CD4-positive, CD25-positive, alpha-beta regulatory T cell (primary cell): ENCODE measurements at regions not wholly inside any gene's neighbourhood (a gene's known extent, or its start where the extent isn't known, plus 50 kb on each side); places are given as distances from the start of the nearest gene placed in this dataset.
"Not testable (repeated sequence)": the region's sequence is repeated elsewhere in the genome, so short reads cannot be mapped to it uniquely, and the experiment has no call there.

ENCODE experiments used
- ATAC-seq, 2 donors: fragments of 150-1000 bp; cut with Tn5 transposase; one replicate each; pipeline ENCODE4 v1.10.0; 2021; ENCODE audit warnings: low read depth in 2 of 2, moderate number of reproducible peaks in 2 of 2, moderate library complexity in 1 of 2
- DNase-seq, 3 donors: peaks; one replicate each; pipeline versions ENCODE4 v3.0.0 to v3.0.0-alpha.2; 2012 to 2022; ENCODE audit warnings: mixed read lengths in 1 of 3
- H3K27ac ChIP-seq: one replicate; pipeline ENCODE4 v1.7.0; 2013; ENCODE audit warnings: mild to moderate bottlenecking, low read length; ENCODE audit not compliant: insufficient read depth, poor library complexity, severe bottlenecking
- H3K27me3 ChIP-seq: one replicate; pipeline ENCODE4 v1.7.0; 2013; ENCODE audit warnings: low read length; ENCODE audit not compliant: control insufficient read depth, insufficient read depth
- H3K36me3 ChIP-seq: one replicate; pipeline ENCODE4 v1.7.0; 2013; ENCODE audit warnings: mild to moderate bottlenecking, low read length, moderate library complexity; ENCODE audit not compliant: control insufficient read depth, insufficient read depth
- H3K4me1 ChIP-seq: 2 replicates; pipeline ENCODE4 v1.7.0; 2013; ENCODE audit warnings: mild to moderate bottlenecking, low read length; ENCODE audit not compliant: insufficient read depth, control insufficient read depth, poor library complexity, severe bottlenecking
- H3K4me3 ChIP-seq: one replicate; pipeline ENCODE4 v1.7.0; 2013; ENCODE audit warnings: low read depth, mild to moderate bottlenecking, low read length, moderate library complexity
- H3K9me3 ChIP-seq, 2 experiments: 1 replicate in 1 of 2; 2 replicates in 1 of 2; pipeline ENCODE4 v1.7.0; 2013; ENCODE audit warnings: low read length in 2 of 2, mild to moderate bottlenecking in 1 of 2, moderate library complexity in 1 of 2; ENCODE audit not compliant: control insufficient read depth in 2 of 2
- H3K27ac Mint-ChIP-seq, 3 donors: one replicate each; pipeline ENCODE4 v1.8.0; 2020 to 2022; ENCODE audit warnings: mild to moderate bottlenecking in 3 of 3, mixed read lengths in 3 of 3, moderate library complexity in 2 of 3
- H3K27me3 Mint-ChIP-seq: one replicate; pipeline ENCODE4 v1.8.0; 2022; ENCODE audit warnings: mild to moderate bottlenecking, mixed read lengths
- H3K36me3 Mint-ChIP-seq: one replicate; pipeline ENCODE4 v1.8.0; 2020; ENCODE audit warnings: mixed read lengths
- H3K4me1 Mint-ChIP-seq, 4 donors: one replicate each; pipeline ENCODE4 v1.8.0; 2020 to 2022; ENCODE audit warnings: mixed read lengths in 4 of 4, mild to moderate bottlenecking in 1 of 4
- H3K4me3 Mint-ChIP-seq, 4 donors: one replicate each; pipeline ENCODE4 v1.8.0; 2020 to 2022; ENCODE audit warnings: mild to moderate bottlenecking in 4 of 4, mixed read lengths in 4 of 4, moderate library complexity in 3 of 4
- H3K9me3 Mint-ChIP-seq, 7 donors: one replicate each; pipeline ENCODE4 v1.8.0; 2020 to 2022; ENCODE audit warnings: mixed read lengths in 7 of 7, mild to moderate bottlenecking in 3 of 7, moderate library complexity in 2 of 7

GRCh38 chr10:117823980-117824379 is 222.8 kb downstream of the RAB11FIP2 start:
- DNase-seq (no peak), ATAC-seq (no peak)
- no peaks in the 10 kb centered on the region for H3K36me3 Mint-ChIP-seq
- no peak overlapping the region for H3K4me3 ChIP-seq
- no peak overlapping the region for H3K27ac ChIP-seq
- no peaks in the 10 kb centered on the region for H3K27me3 ChIP-seq
- peaks cover 0 to 2% (median 0%) of the 10 kb centered on the region in 7 donors for H3K9me3 Mint-ChIP-seq
- H3K4me1 ChIP-seq, result no peaks in the 10 kb centered on the region
- H3K4me1 Mint-ChIP-seq, result peaks cover 0 to 7% (median 1%) of the 10 kb centered on the region in 4 donors
- H3K27me3 Mint-ChIP-seq, result no peaks in the 10 kb centered on the region
- no peak overlapping the region for H3K27ac Mint-ChIP-seq
- H3K36me3 ChIP-seq, result no peaks in the 10 kb centered on the region
- H3K9me3 ChIP-seq, result no peaks in the 10 kb centered on the region
- H3K4me3 Mint-ChIP-seq, result no peak overlapping the region

- no peaks in the 10 kb centered on the region for H3K27me3 ChIP-seq
- Mint-ChIP-seq H3K4me3 (peak overlapping the region in 3 of 4 donors; percentile 17 to 79 (median 77)), H3K4me1 (peaks cover 0 to 29% (median 12%) of the 10 kb centered on the region in 4 donors), H3K27ac (peak overlapping the region in 2 of 3 donors; percentile 64 to 76), H3K36me3 (no peaks in the 10 kb centered on the region), H3K9me3 (peaks cover 0 to 3% (median 0%) of the 10 kb centered on the region in 7 donors), H3K27me3 (no peaks in the 10 kb centered on the region)
- H3K27ac ChIP-seq, result no peak overlapping the region
- DNase-seq (no peak), ATAC-seq (no peak)
- H3K4me3 ChIP-seq, result peak overlapping the region; percentile 44
- H3K9me3 ChIP-seq, result no peaks in the 10 kb centered on the region
- H3K4me1 ChIP-seq, result peaks cover 5% of the 10 kb centered on the region
- no peaks in the 10 kb centered on the region for H3K36me3 ChIP-seq
Observed at GRCh38 chr10:117830205-117830604, 216.5 kb downstream of the RAB11FIP2 start.

- peak overlapping the region in 2 of 3 donors; percentile 64 to 76 for H3K27ac Mint-ChIP-seq
- H3K4me3 Mint-ChIP-seq, result peak overlapping the region; percentile 17 to 88 (median 78)
- no peaks in the 10 kb centered on the region for H3K27me3 ChIP-seq
- H3K9me3 ChIP-seq, result no peaks in the 10 kb centered on the region
- ATAC-seq, result peak; percentile 22 to 34
- no peaks in the 10 kb centered on the region for H3K36me3 ChIP-seq
- H3K4me3 ChIP-seq, result peak overlapping the region; percentile 44
- H3K4me1 Mint-ChIP-seq, result peaks cover 0 to 29% (median 12%) of the 10 kb centered on the region in 4 donors
- peak in 1 of 3 donors; percentile 78 for DNase-seq
- H3K27ac ChIP-seq, result no peak overlapping the region
- no peaks in the 10 kb centered on the region for H3K27me3 Mint-ChIP-seq
- H3K9me3 Mint-ChIP-seq, result peaks cover 0 to 3% (median 0%) of the 10 kb centered on the region in 7 donors
- H3K4me1 ChIP-seq, result peaks cover 5% of the 10 kb centered on the region
- H3K36me3 Mint-ChIP-seq, result no peaks in the 10 kb centered on the region
Observed at GRCh38 chr10:117830787-117831212, 215.9 kb downstream of the RAB11FIP2 start.

- not testable (repeated sequence) for H3K36me3 ChIP-seq, H3K36me3 Mint-ChIP-seq, H3K4me1 ChIP-seq, H3K27ac Mint-ChIP-seq, H3K4me1 Mint-ChIP-seq, H3K9me3 Mint-ChIP-seq, H3K4me3 ChIP-seq, H3K27ac ChIP-seq, DNase-seq, ATAC-seq, H3K27me3 ChIP-seq, H3K9me3 ChIP-seq
- peak overlapping the region in 2 of 4 donors; percentile 24 to 33 for H3K4me3 Mint-ChIP-seq
- H3K27me3 Mint-ChIP-seq, result peaks cover 14% of the 10 kb centered on the region
Observed at GRCh38 chr10:117838500-117839498, 207.9 kb downstream of the RAB11FIP2 start.

- not testable (repeated sequence) for H3K4me3 ChIP-seq, H3K9me3 Mint-ChIP-seq, H3K27ac Mint-ChIP-seq, H3K27me3 Mint-ChIP-seq, H3K36me3 ChIP-seq, DNase-seq, H3K4me3 Mint-ChIP-seq, ATAC-seq, H3K9me3 ChIP-seq, H3K36me3 Mint-ChIP-seq, H3K27ac ChIP-seq, H3K4me1 ChIP-seq, H3K27me3 ChIP-seq, H3K4me1 Mint-ChIP-seq
Observed at GRCh38 chr10:117856426-117856825, 190.3 kb downstream of the RAB11FIP2 start.

- DNase-seq (no peak), ATAC-seq (no peak)
- no peak overlapping the region for H3K4me3 ChIP-seq
- Mint-ChIP-seq H3K4me3 (no peak overlapping the region), H3K4me1 (no peaks in the 10 kb centered on the region), H3K9me3 (peaks cover 0 to 5% (median 1%) of the 10 kb centered on the region in 7 donors), H3K36me3 (no peaks in the 10 kb centered on the region), H3K27me3 (peaks cover 6% of the 10 kb centered on the region), H3K27ac (no peak overlapping the region)
- peaks cover 2% of the 10 kb centered on the region for H3K27me3 ChIP-seq
- no peaks in the 10 kb centered on the region for H3K36me3 ChIP-seq
- H3K9me3 ChIP-seq, result no peaks in the 10 kb centered on the region
- H3K27ac ChIP-seq, result no peak overlapping the region
- no peaks in the 10 kb centered on the region for H3K4me1 ChIP-seq
Observed at GRCh38 chr10:117860135-117860534, 186.6 kb downstream of the RAB11FIP2 start.

GRCh38 chr10:117860823-117861222 is 185.9 kb downstream of the RAB11FIP2 start:
- H3K9me3 Mint-ChIP-seq, result peaks cover 0 to 3% (median 1%) of the 10 kb centered on the region in 7 donors
- H3K27me3 Mint-ChIP-seq, result peaks cover 6% of the 10 kb centered on the region
- H3K27ac Mint-ChIP-seq, result no peak overlapping the region
- H3K4me1 Mint-ChIP-seq, result no peaks in the 10 kb centered on the region
- DNase-seq, result peak in 1 of 3 donors; percentile 31
- no peaks in the 10 kb centered on the region for H3K9me3 ChIP-seq
- no peak overlapping the region for H3K27ac ChIP-seq
- no peaks in the 10 kb centered on the region for H3K36me3 ChIP-seq
- H3K36me3 Mint-ChIP-seq, result no peaks in the 10 kb centered on the region
- ATAC-seq, result no peak
- no peak overlapping the region for H3K4me3 Mint-ChIP-seq
- H3K27me3 ChIP-seq, result peaks cover 2% of the 10 kb centered on the region
- H3K4me1 ChIP-seq, result no peaks in the 10 kb centered on the region
- H3K4me3 ChIP-seq, result no peak overlapping the region
